ENCODE measurements at regions not wholly inside any gene's neighbourhood (a gene's known extent, or its start where the extent isn't known, plus 50 kb on each side); places are given as distances from the start of the nearest gene placed in this dataset.

DNA sequence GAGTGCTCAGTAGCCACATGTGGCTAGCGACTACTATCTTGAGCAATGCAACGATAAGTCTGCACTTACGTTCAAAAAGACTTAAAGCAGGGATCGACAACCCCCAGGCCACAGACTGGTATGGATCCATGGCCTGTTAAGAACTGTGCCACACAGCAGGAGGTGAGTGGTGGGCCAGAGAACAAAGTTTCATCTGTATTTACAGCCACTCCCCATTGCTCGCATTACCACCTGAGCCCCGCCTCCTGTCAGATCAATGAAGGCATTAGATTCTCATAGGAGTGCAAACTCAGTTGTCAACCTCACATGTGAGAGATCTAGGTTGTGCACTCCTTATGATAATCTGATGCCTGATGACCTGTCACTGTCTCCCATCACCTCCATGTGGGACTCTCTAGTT is 103.6 kb upstream of the ZRANB2 start:
- no peak for DNase-seq (ENCODE audit: low read depth)

GRCh38 chr1:71179997-71180396 is 99.2 kb upstream of the ZRANB2 start:
- DNase-seq (ENCODE audit: low read depth): no peak

DNA sequence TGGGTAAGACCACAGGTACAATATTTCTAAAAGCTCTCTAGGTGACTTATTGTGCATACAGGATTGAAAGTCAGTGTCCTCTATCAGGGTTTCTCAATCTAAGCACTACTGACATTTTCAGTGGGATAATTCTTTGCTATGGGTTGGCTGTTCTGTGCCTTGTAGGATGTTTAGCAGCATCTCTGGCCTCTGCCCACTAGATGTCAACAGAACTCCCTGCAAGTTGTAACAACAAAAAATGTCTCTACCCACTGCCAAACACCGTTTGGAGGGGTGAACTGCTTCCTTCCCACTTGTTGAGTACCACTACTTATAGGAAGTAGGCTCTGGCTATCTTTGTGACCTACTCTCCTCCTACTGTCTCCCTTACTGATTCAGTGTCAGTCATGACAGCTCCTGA is 90.1 kb upstream of the ZRANB2 start:
- DNase-seq (ENCODE audit: low read depth): no peak

GRCh38 chr1:71167505-71167904 is 86.7 kb upstream of the ZRANB2 start:
- DNase-seq (ENCODE audit: low read depth): no peak

DNA sequence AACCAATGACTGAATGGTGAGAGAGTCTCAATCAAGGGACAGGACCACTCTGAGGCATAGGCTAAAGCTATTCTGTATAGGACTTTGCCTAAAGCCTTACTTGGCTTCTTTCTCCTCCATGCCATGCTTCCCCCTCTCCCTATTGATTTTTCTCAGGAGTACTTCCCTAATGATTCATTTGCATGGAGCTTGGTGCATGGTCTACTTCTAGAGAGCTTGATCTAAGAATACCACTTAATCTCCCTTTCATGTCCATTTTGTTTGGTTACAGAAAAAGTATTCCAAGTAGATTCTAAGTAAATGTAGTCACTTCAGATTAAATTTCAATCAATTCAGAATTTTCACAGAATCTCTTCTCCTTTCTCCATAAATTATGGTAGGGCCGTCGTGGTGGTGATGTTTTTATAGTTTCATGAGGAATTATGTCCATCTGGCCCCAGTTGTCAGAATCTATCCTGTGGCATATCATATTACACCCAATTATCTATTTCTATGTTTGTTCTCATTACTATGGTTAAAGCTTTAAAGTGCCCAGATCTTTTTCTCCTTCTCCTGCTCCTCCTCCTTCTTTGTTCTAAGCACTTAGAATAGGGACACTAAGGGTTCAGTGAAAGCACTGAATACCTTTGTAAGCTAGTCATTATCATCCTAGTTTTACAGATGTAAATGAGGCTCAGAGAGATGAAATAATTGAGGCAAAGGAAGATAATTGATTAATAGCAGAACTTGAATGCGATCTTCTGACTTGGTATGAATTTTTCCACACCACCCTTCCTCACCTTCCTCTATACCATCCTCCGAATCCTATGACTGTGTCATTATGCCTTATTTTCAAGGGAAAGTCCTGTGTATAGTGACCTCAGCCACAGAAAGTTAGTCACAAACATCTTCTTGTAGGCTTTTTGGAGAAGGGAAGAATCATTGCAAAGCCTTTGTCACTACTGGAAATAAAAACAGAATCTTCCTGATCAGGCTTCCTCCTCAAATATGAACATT is 85.6 kb upstream of the ZRANB2 start:
- DNase-seq (ENCODE audit: low read depth): no peak

GRCh38 chr1:71157715-71158114 is 76.9 kb upstream of the ZRANB2 start:
- DNase-seq (ENCODE audit: low read depth): no peak

DNA sequence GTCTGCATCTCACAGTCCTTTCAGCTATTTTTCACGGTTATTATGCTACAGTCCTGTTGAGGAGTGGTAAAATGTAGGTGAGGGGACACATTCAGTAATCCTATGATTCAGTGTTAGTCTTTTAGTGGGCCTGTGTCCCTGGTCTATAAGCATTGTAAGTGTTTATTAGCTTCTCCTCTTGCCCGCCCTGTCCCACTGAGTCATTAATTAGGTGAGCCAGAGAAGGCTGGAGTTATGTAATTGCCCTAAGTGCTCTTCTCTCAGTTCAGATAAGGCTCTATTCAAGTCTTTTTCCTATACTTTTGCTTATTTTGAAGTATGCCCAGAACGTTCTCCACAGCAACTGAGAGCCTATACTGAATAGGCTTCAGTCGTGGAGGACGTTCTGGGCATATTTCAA is 76.3 kb upstream of the ZRANB2 start:
- DNase-seq (ENCODE audit: low read depth): no peak

- DNase-seq (ENCODE audit: low read depth): no peak
Measured at GRCh38 chr1:71156590-71156989, 75.8 kb upstream of the ZRANB2 start.

DNA sequence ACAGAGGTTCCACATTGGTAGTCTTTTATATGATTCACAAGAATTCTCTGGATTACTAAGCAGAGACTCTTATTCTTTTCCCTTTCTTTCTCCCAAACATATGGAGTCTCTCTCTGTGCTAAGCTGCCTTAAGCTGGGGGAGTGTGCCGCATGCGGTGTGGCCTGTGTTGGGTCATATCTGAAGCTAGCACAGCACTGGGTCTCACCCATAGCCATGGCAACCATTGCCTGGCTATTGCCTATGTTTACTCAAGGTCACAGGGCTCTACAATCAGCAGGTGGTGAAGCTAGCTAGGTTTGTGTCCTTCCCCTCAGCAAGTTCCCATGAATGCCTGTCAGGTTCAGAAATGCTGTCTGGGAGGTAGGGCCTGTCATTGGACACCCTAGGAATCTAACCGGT is 73.6 kb upstream of the ZRANB2 start:
- no peak for DNase-seq (ENCODE audit: low read depth)

- DNase-seq (ENCODE audit: low read depth): no peak
Measured at GRCh38 chr1:71153826-71154225, 73.0 kb upstream of the ZRANB2 start.

GRCh38 chr1:71147637-71148360 is 67.0 kb upstream of the ZRANB2 start:
- no peak for DNase-seq (ENCODE audit: low read depth)

GRCh38 chr1:71135571-71135970 is 54.7 kb upstream of the ZRANB2 start:
- DNase-seq (ENCODE audit: low read depth): no peak

All from non-pigmented ciliary epithelial cell (primary cell).